ENCODE measurements at regions not wholly inside any gene's neighbourhood (a gene's known extent, or its start where the extent isn't known, plus 50 kb on each side); places are given as distances from the start of the nearest gene placed in this dataset.

GRCh38 chr4:24419181-24420034 lies 164.9 kb downstream of the DHX15 start:
- no peak overlapping the region for H3K4me3 ChIP-seq (ENCODE audit: low read depth, low read length)
- H3K9me3 ChIP-seq = no peaks in the 10 kb centered on the region
- intact Hi-C loops (cut with micrococcal nuclease; ENCODE audit: unreplicated experiment) = loop anchor here (1.0 to 10.0 kb wide), 6 partner anchors 255 to 962 kb away; no protein-coding TSS in a partner anchor
- Mint-ChIP-seq H3K27ac (ENCODE audit: unreplicated experiment) (no peak overlapping the region), H3K4me3 (ENCODE audit: unreplicated experiment) (no peak overlapping the region), H3K27me3 (ENCODE audit: insufficient read depth, unreplicated experiment) (peaks cover 13% of the 10 kb centered on the region), H3K9me3 (ENCODE audit: unreplicated experiment) (no peaks in the 10 kb centered on the region), H3K36me3 (ENCODE audit: insufficient read depth, unreplicated experiment) (peaks cover 6% of the 10 kb centered on the region), H3K4me1 (ENCODE audit: low read depth, unreplicated experiment) (no peaks in the 10 kb centered on the region)
- no peaks in the 10 kb centered on the region for H3K36me3 ChIP-seq (ENCODE audit: control insufficient read depth, insufficient read depth, low read length)
- BruUV-seq (replicated peaks) = no TSS peak
- DNase-seq = peak; percentile 63 to 79
- H3K27me3 ChIP-seq (replicated peaks; ENCODE audit: control insufficient read depth, insufficient read depth, low read length) = no peaks in the 10 kb centered on the region; the same call in 1 of the 2 replicates
- H3K4me1 ChIP-seq = no peaks in the 10 kb centered on the region
- CTCF ChIA-PET = no interaction called here
- POLR2A ChIA-PET = no interaction called here
- peak; percentile 84 to 92 for TF ChIP-seq CTCF (IDR thresholded peaks at IDR 0.05; ENCODE audit: insufficient read depth in 1 of 2, low read depth in 1 of 2, low read length in 1 of 2, severe bottlenecking in 1 of 2, unreplicated experiment in 1 of 2)

GRCh38 chr4:24417206-24417605 lies 167.1 kb downstream of the DHX15 start:
- no peaks in the 10 kb centered on the region for H3K4me1 Mint-ChIP-seq (ENCODE audit: low read depth, unreplicated experiment)
- intact Hi-C loops (cut with micrococcal nuclease; ENCODE audit: unreplicated experiment) = loop anchor here (5.0 to 10.0 kb wide), 3 partner anchors 252 to 960 kb away; no protein-coding TSS in a partner anchor
- BruUV-seq (replicated peaks) = no TSS peak
- no peak for DNase-seq
- H3K9me3 Mint-ChIP-seq (ENCODE audit: unreplicated experiment) = no peaks in the 10 kb centered on the region
- H3K4me3 ChIP-seq (ENCODE audit: low read depth, low read length) = no peak overlapping the region
- CTCF ChIA-PET = no interaction called here
- H3K36me3 ChIP-seq (ENCODE audit: control insufficient read depth, insufficient read depth, low read length) = no peaks in the 10 kb centered on the region
- H3K27me3 Mint-ChIP-seq (ENCODE audit: insufficient read depth, unreplicated experiment) = peaks cover 20% of the 10 kb centered on the region
- no peaks in the 10 kb centered on the region for H3K9me3 ChIP-seq
- no peaks in the 10 kb centered on the region; the same call in 1 of the 2 replicates for H3K27me3 ChIP-seq (replicated peaks; ENCODE audit: control insufficient read depth, insufficient read depth, low read length)
- POLR2A ChIA-PET = no interaction called here
- H3K27ac Mint-ChIP-seq (ENCODE audit: unreplicated experiment) = no peak overlapping the region
- no peaks in the 10 kb centered on the region for H3K4me1 ChIP-seq
- H3K4me3 Mint-ChIP-seq (ENCODE audit: unreplicated experiment) = no peak overlapping the region
- peaks cover 6% of the 10 kb centered on the region for H3K36me3 Mint-ChIP-seq (ENCODE audit: insufficient read depth, unreplicated experiment)
- no peak for TF ChIP-seq CTCF (IDR thresholded peaks at IDR 0.05; ENCODE audit: insufficient read depth in 1 of 2, low read depth in 1 of 2, low read length in 1 of 2, severe bottlenecking in 1 of 2, unreplicated experiment in 1 of 2)

- no peaks in the 10 kb centered on the region for H3K4me1 ChIP-seq
- Mint-ChIP-seq H3K36me3 (ENCODE audit: insufficient read depth, unreplicated experiment) (peaks cover 6% of the 10 kb centered on the region), H3K27me3 (ENCODE audit: insufficient read depth, unreplicated experiment) (peaks cover 24% of the 10 kb centered on the region), H3K27ac (ENCODE audit: unreplicated experiment) (no peak overlapping the region), H3K4me1 (ENCODE audit: low read depth, unreplicated experiment) (no peaks in the 10 kb centered on the region), H3K9me3 (ENCODE audit: unreplicated experiment) (no peaks in the 10 kb centered on the region), H3K4me3 (ENCODE audit: unreplicated experiment) (no peak overlapping the region)
- no peak overlapping the region for H3K4me3 ChIP-seq (ENCODE audit: low read depth, low read length)
- POLR2A ChIA-PET = no interaction called here
- intact Hi-C loops (cut with micrococcal nuclease; ENCODE audit: unreplicated experiment) = loop anchor here (5.0 to 10.0 kb wide), 3 partner anchors 251 to 959 kb away; no protein-coding TSS in a partner anchor
- no peak for TF ChIP-seq CTCF (IDR thresholded peaks at IDR 0.05; ENCODE audit: insufficient read depth in 1 of 2, low read depth in 1 of 2, low read length in 1 of 2, severe bottlenecking in 1 of 2, unreplicated experiment in 1 of 2)
- BruUV-seq (replicated peaks) = no TSS peak
- no peaks in the 10 kb centered on the region for H3K9me3 ChIP-seq
- H3K36me3 ChIP-seq (ENCODE audit: control insufficient read depth, insufficient read depth, low read length) = no peaks in the 10 kb centered on the region
- H3K27me3 ChIP-seq (replicated peaks; ENCODE audit: control insufficient read depth, insufficient read depth, low read length) = no peaks in the 10 kb centered on the region; the same call in 1 of the 2 replicates
- CTCF ChIA-PET = no interaction called here
- no peak for DNase-seq
Measured at GRCh38 chr4:24416293-24416692, 168.1 kb downstream of the DHX15 start.
